ENCODE measurements at regions not wholly inside any gene's neighbourhood (a gene's known extent, or its start where the extent isn't known, plus 50 kb on each side); places are given as distances from the start of the nearest gene placed in this dataset.

DNA sequence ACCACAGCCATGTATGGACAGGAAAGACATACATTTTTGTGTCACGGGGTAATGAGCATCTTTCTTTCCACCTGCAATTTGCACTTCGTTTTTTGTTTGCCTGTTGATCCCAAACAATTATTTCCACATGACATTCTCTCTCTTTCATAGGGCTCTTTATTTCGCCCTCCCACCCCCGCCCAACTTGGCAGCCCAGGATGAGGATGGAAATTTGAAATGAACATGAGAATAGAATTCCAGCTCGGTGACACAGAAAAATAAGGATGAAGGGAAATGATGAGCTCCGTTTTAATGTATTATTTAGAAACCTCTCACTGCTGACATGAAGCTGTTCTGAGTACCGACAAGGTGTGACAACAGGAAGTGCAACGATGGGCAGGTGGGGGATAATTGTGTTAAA lies 443.3 kb downstream of the SOCS6 start:
- RAD21 ChIA-PET (ENCODE audit: low non-redundant PET in 1 of 2, low total read pairs in 2 of 2, uncharacterized antibody in 2 of 2, unreplicated experiment in 2 of 2) = no interaction called here
- no peaks in the 10 kb centered on the region for H3K9me2 ChIP-seq (ENCODE audit: insufficient read depth)
- POLR2A ChIA-PET = no interaction called here
- ATAC-seq (no peak), DNase-seq (ENCODE audit: low read depth, low spot score) (no peak)
- H2AFZ ChIP-seq (ENCODE audit: low read depth, low read length, poor library complexity, severe bottlenecking) = no peak overlapping the region
- no peaks in the 10 kb centered on the region for H3K27me3 ChIP-seq (ENCODE audit: insufficient read depth, low read length)
- no peak overlapping the region for H3K9ac ChIP-seq (ENCODE audit: low read length)
- no peaks in the 10 kb centered on the region for H4K20me1 ChIP-seq (ENCODE audit: insufficient read depth)
- TF ChIP-seq RAD21 (IDR thresholded peaks at IDR 0.05; ENCODE audit: low read depth) (no peak), POLR2A (IDR thresholded peaks at IDR 0.05; ENCODE audit: borderline replicate concordance, extremely low read depth, insufficient read depth, insufficient read length) (no peak)
- no peaks in the 10 kb centered on the region for H3K4me1 ChIP-seq (ENCODE audit: control insufficient read depth in 1 of 2, insufficient read depth in 2 of 2, low read length in 2 of 2)
- CTCF ChIA-PET = no interaction called here
- no peaks in the 10 kb centered on the region for H3K79me2 ChIP-seq (ENCODE audit: insufficient read depth, low read length)
- no peak overlapping the region for H3K4me2 ChIP-seq (ENCODE audit: low read length)
- intact Hi-C loops (cut with micrococcal nuclease) = no loop called here
- no peaks in the 10 kb centered on the region for H3K36me3 ChIP-seq (ENCODE audit: control insufficient read depth in 1 of 2, insufficient read depth in 2 of 2, low read length in 2 of 2)
- no peak overlapping the region for H3K27ac ChIP-seq (ENCODE audit: low read depth, low read length)
- BruUV-seq (replicated peaks) = no TSS peak
- no peak overlapping the region for H3K4me3 ChIP-seq (replicated peaks in 1 of 2; ENCODE audit: low read depth in 1 of 2, low read length in 2 of 2)
- H3K9me3 ChIP-seq (ENCODE audit: control insufficient read depth in 1 of 2, insufficient read depth in 1 of 2, low read depth in 1 of 2, low read length in 2 of 2) = no peaks in the 10 kb centered on the region

DNA sequence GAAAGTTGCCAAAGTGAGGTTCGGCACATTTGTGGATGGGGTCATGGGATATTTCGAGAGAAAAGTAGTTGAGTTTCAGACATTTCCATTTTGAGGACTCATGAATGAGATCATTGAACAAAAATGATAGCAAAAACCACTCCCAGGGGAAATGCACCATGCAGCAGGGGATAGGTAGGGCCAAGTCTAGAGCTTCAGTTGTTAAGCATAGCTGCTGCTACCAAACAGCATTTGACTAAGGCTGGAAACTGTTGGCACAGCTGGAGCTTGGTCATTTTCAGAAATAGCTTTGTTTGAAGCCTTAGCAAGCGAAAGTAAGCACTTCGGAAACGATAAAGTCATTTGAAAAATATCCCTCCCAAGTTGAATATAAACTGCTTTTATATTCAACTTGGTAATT lies 431.8 kb downstream of the SOCS6 start:
- RAD21 ChIA-PET (ENCODE audit: low non-redundant PET in 1 of 2, low total read pairs in 2 of 2, uncharacterized antibody in 2 of 2, unreplicated experiment in 2 of 2) = no interaction called here
- intact Hi-C loops (cut with micrococcal nuclease) = no loop called here
- no peak for DNase-seq (ENCODE audit: low read depth, low spot score)
- H3K4me2 ChIP-seq (ENCODE audit: low read length) = no peak overlapping the region
- no peak overlapping the region for H3K4me3 ChIP-seq (replicated peaks in 1 of 2; ENCODE audit: low read depth in 1 of 2, low read length in 2 of 2)
- no peaks in the 10 kb centered on the region for H3K9me2 ChIP-seq (ENCODE audit: insufficient read depth)
- BruUV-seq (replicated peaks) = no TSS peak
- CTCF ChIA-PET = no interaction called here
- no peaks in the 10 kb centered on the region for H3K4me1 ChIP-seq (ENCODE audit: control insufficient read depth in 1 of 2, insufficient read depth in 2 of 2, low read length in 2 of 2)
- ATAC-seq = no peak
- H3K9ac ChIP-seq (ENCODE audit: low read length) = no peak overlapping the region
- POLR2A ChIA-PET = no interaction called here
- no peaks in the 10 kb centered on the region for H4K20me1 ChIP-seq (ENCODE audit: insufficient read depth)
- no peaks in the 10 kb centered on the region for H3K36me3 ChIP-seq (ENCODE audit: control insufficient read depth in 1 of 2, insufficient read depth in 2 of 2, low read length in 2 of 2)
- no peaks in the 10 kb centered on the region for H3K79me2 ChIP-seq (ENCODE audit: insufficient read depth, low read length)
- H3K9me3 ChIP-seq (ENCODE audit: control insufficient read depth in 1 of 2, insufficient read depth in 1 of 2, low read depth in 1 of 2, low read length in 2 of 2) = no peaks in the 10 kb centered on the region
- H3K27ac ChIP-seq (ENCODE audit: low read depth, low read length) = no peak overlapping the region
- H2AFZ ChIP-seq (ENCODE audit: low read depth, low read length, poor library complexity, severe bottlenecking) = no peak overlapping the region
- no peaks in the 10 kb centered on the region for H3K27me3 ChIP-seq (ENCODE audit: insufficient read depth, low read length)
- TF ChIP-seq, protein P1, sequence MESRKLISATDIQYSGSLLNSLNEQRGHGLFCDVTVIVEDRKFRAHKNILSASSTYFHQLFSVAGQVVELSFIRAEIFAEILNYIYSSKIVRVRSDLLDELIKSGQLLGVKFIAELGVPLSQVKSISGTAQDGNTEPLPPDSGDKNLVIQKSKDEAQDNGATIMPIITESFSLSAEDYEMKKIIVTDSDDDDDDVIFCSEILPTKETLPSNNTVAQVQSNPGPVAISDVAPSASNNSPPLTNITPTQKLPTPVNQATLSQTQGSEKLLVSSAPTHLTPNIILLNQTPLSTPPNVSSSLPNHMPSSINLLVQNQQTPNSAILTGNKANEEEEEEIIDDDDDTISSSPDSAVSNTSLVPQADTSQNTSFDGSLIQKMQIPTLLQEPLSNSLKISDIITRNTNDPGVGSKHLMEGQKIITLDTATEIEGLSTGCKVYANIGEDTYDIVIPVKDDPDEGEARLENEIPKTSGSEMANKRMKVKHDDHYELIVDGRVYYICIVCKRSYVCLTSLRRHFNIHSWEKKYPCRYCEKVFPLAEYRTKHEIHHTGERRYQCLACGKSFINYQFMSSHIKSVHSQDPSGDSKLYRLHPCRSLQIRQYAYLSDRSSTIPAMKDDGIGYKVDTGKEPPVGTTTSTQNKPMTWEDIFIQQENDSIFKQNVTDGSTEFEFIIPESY (IDR thresholded peaks at IDR 0.05; ENCODE audit: extremely low read depth, insufficient replicate concordance, low read length) = no peak
- TF ChIP-seq JUND (IDR thresholded peaks at IDR 0.05) (no peak), EGR1 (IDR thresholded peaks at IDR 0.05; ENCODE audit: low read depth) (no peak), POLR2AphosphoS5 (IDR thresholded peaks at IDR 0.05; ENCODE audit: low read depth, low read length) (no peak), SP1 (IDR thresholded peaks at IDR 0.05; ENCODE audit: low read depth) (no peak), SIN3A (IDR thresholded peaks at IDR 0.05; ENCODE audit: low read depth) (no peak), YY1 (IDR thresholded peaks at IDR 0.05; ENCODE audit: extremely low read depth, insufficient replicate concordance, low read depth, low read length) (no peak), FOSL1 (IDR thresholded peaks at IDR 0.05; ENCODE audit: low read depth) (no peak), TCF7L2 (IDR thresholded peaks at IDR 0.05; ENCODE audit: borderline replicate concordance, extremely low read depth, insufficient read depth, insufficient read length) (no peak), EZH2phosphoT487 (IDR thresholded peaks at IDR 0.05; ENCODE audit: borderline replicate concordance) (no peak)
- TF ChIP-seq, protein P2, sequence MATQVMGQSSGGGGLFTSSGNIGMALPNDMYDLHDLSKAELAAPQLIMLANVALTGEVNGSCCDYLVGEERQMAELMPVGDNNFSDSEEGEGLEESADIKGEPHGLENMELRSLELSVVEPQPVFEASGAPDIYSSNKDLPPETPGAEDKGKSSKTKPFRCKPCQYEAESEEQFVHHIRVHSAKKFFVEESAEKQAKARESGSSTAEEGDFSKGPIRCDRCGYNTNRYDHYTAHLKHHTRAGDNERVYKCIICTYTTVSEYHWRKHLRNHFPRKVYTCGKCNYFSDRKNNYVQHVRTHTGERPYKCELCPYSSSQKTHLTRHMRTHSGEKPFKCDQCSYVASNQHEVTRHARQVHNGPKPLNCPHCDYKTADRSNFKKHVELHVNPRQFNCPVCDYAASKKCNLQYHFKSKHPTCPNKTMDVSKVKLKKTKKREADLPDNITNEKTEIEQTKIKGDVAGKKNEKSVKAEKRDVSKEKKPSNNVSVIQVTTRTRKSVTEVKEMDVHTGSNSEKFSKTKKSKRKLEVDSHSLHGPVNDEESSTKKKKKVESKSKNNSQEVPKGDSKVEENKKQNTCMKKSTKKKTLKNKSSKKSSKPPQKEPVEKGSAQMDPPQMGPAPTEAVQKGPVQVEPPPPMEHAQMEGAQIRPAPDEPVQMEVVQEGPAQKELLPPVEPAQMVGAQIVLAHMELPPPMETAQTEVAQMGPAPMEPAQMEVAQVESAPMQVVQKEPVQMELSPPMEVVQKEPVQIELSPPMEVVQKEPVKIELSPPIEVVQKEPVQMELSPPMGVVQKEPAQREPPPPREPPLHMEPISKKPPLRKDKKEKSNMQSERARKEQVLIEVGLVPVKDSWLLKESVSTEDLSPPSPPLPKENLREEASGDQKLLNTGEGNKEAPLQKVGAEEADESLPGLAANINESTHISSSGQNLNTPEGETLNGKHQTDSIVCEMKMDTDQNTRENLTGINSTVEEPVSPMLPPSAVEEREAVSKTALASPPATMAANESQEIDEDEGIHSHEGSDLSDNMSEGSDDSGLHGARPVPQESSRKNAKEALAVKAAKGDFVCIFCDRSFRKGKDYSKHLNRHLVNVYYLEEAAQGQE (IDR thresholded peaks at IDR 0.05; ENCODE audit: low read depth) = no peak
- TF ChIP-seq, protein P3, sequence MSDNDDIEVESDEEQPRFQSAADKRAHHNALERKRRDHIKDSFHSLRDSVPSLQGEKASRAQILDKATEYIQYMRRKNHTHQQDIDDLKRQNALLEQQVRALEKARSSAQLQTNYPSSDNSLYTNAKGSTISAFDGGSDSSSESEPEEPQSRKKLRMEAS (IDR thresholded peaks at IDR 0.05) = no peak

Measured in HCT116 (cell line).